GM12878 (cell line): ENCODE measurements at regions not wholly inside any gene's neighbourhood (a gene's known extent, or its start where the extent isn't known, plus 50 kb on each side); places are given as distances from the start of the nearest gene placed in this dataset.

ENCODE experiments used
- ATAC-seq: fragments of 200-7000 bp; cut with Tn5 transposase; 3 replicates; pipeline ENCODE4 v1.9.1; 2020; ENCODE audit warnings: mild to moderate bottlenecking, moderate library complexity
- BruUV-seq: library from RNA; stranded (reverse); fragments of 400-500 nt; replicated peaks from 2 replicates; lab custom pipeline; 2021; lab: Mats Ljungman, UMichigan
- CTCF ChIA-PET: fragments of 300-600 bp; sonication (Branson Sonifier 250); formaldehyde crosslinking; extraction: SDS; loops from one replicate; lab custom pipeline; 2021; ENCODE audit warnings: inconsistent platforms; lab: Yijun Ruan, JAX
- POLR2A ChIA-PET: fragments of 350-600 bp; formaldehyde crosslinking; extraction: SDS; loops from one replicate; lab custom pipeline; 2021; ENCODE audit warnings: inconsistent platforms; lab: Charles Lee
- RAD21 ChIA-PET: fragments of 300-600 bp; sonication (Branson Sonifier 250); formaldehyde crosslinking; loops from one replicate; lab custom pipeline; 2023; ENCODE audit warnings: antibody characterized with exemption; ENCODE audit not compliant: unreplicated experiment; lab: Charles Lee
- SMC1A ChIA-PET: fragments of 300-600 bp; sonication (Branson Sonifier 250); formaldehyde crosslinking; loops from one replicate; lab custom pipeline; 2023; ENCODE audit not compliant: unreplicated experiment, uncharacterized antibody; lab: Charles Lee
- DNase-seq: peaks from one replicate; pipeline ENCODE4 v3.0.0-alpha.2; 2011; ENCODE audit warnings: low read depth, low spot score
- FAIRE-seq: peaks from 3 replicates; lab custom pipeline; 2011; peaks lifted over from hg19 to GRCh38; lab: Jason Lieb, UNC
- H2AFZ ChIP-seq: 2 replicates; pipeline ENCODE4 v1.6.0; 2011; ENCODE audit warnings: low read depth, low read length, control low read depth; ENCODE audit not compliant: control insufficient read depth
- H3K27ac ChIP-seq: 2 replicates; pipeline ENCODE4 v1.5.1; 2011; ENCODE audit warnings: control low read depth; ENCODE audit not compliant: control insufficient read depth, insufficient read depth
- H3K27me3 ChIP-seq, 2 experiments: replicated peaks in 1 of 2; 2 replicates each; pipeline versions ENCODE4 v1.6.0 to v1.6.1; 2011; ENCODE audit warnings: low read length in 1 of 2; ENCODE audit not compliant: control insufficient read depth in 2 of 2, insufficient read depth in 2 of 2
- H3K36me3 ChIP-seq, 2 experiments: 2 replicates each; pipeline ENCODE4 v1.5.1; 2011; ENCODE audit warnings: low read length in 1 of 2; ENCODE audit not compliant: control insufficient read depth in 2 of 2, insufficient read depth in 2 of 2
- H3K4me1 ChIP-seq: 2 replicates; pipeline ENCODE4 v1.6.1; 2011; ENCODE audit warnings: mild to moderate bottlenecking, low read length, moderate library complexity, mixed read lengths; ENCODE audit not compliant: control insufficient read depth, insufficient read depth
- H3K4me2 ChIP-seq: 2 replicates; pipeline ENCODE4 v1.6.0; 2011; ENCODE audit warnings: control low read depth; ENCODE audit not compliant: control insufficient read depth, insufficient read depth
- H3K4me3 ChIP-seq: fragments of 200-600 bp; sonication (generic); 2 replicates; pipeline ENCODE4 v1.5.1; 2016
- H3K79me2 ChIP-seq: 2 replicates; pipeline ENCODE4 v1.6.0; 2011; ENCODE audit warnings: low read length; ENCODE audit not compliant: control insufficient read depth, insufficient read depth
- H3K9ac ChIP-seq: 2 replicates; pipeline ENCODE4 v1.8.0; 2011; ENCODE audit warnings: low read length, control low read depth, mixed read lengths; ENCODE audit not compliant: control insufficient read depth, insufficient read depth
- H3K9me3 ChIP-seq: replicated peaks from 3 replicates; pipeline ENCODE4 v1.5.1; 2011; ENCODE audit warnings: mild to moderate bottlenecking, low read length; ENCODE audit not compliant: control insufficient read depth, insufficient read depth
- H4K20me1 ChIP-seq: 2 replicates; pipeline ENCODE4 v1.6.0; 2011; ENCODE audit not compliant: control insufficient read depth, insufficient read depth
- ATF3 ChIP-seq: IDR thresholded peaks from 2 replicates; pipeline ENCODE4 v1.6.1; 2011; ENCODE audit warnings: low read depth, mild to moderate bottlenecking, low read length, moderate library complexity, borderline replicate concordance; ENCODE audit errors: extremely low read depth
- BACH1 ChIP-seq: fragments of 450-650 bp; IDR thresholded peaks from 2 replicates; pipeline ENCODE4 v1.6.1; 2017; ENCODE audit warnings: mild to moderate bottlenecking, borderline replicate concordance
- BCLAF1 ChIP-seq: fragments of 450-650 bp; IDR thresholded peaks from 2 replicates; pipeline ENCODE4 v1.6.1; 2017; ENCODE audit warnings: antibody characterized with exemption, mild to moderate bottlenecking, moderate library complexity
- BMI1 ChIP-seq: fragments of 450-650 bp; IDR thresholded peaks from 2 replicates; pipeline ENCODE4 v1.6.1; 2016; ENCODE audit warnings: mild to moderate bottlenecking, moderate library complexity, borderline replicate concordance
- CEBPZ ChIP-seq: fragments of 150-350 bp; IDR thresholded peaks from 2 replicates; pipeline ENCODE4 v1.6.1; 2016; ENCODE audit warnings: low read depth, low read length
- E2F4 ChIP-seq: IDR thresholded peaks from 2 replicates; pipeline ENCODE4 v1.6.1; 2012; ENCODE audit warnings: low read depth, low read length, improper control_type of control experiment
- KDM1A ChIP-seq: fragments of 200-600 bp; sonication (generic); IDR thresholded peaks from 2 replicates; pipeline ENCODE4 v1.6.1; 2016; ENCODE audit warnings: borderline replicate concordance
- LARP7 ChIP-seq: fragments of 450-650 bp; IDR thresholded peaks from 2 replicates; pipeline ENCODE4 v1.6.1; 2017; ENCODE audit warnings: mild to moderate bottlenecking
- MEF2B ChIP-seq: fragments of 450-650 bp; IDR thresholded peaks from 2 replicates; pipeline ENCODE4 v1.6.1; 2018; ENCODE audit warnings: mild to moderate bottlenecking, moderate library complexity; ENCODE audit not compliant: partially characterized antibody, poor library complexity, severe bottlenecking
- POLR2A ChIP-seq: IDR thresholded peaks from 2 replicates; pipeline ENCODE4 v1.6.1; 2011; ENCODE audit warnings: low read depth, mild to moderate bottlenecking, low read length
- ZNF207 ChIP-seq: fragments of 450-650 bp; IDR thresholded peaks from 2 replicates; pipeline ENCODE4 v1.6.1; 2014; ENCODE audit warnings: antibody characterized with exemption, mild to moderate bottlenecking, borderline replicate concordance
- ZNF384 ChIP-seq: IDR thresholded peaks from 2 replicates; pipeline ENCODE4 v1.6.1; 2012; ENCODE audit warnings: low read depth, mild to moderate bottlenecking, low read length, improper control_type of control experiment, borderline replicate concordance
- ZNF622 ChIP-seq: fragments of 450-650 bp; IDR thresholded peaks from 2 replicates; pipeline ENCODE4 v1.6.1; 2017; ENCODE audit warnings: mild to moderate bottlenecking, inconsistent platforms
- WGBS: methylation state at CpG from one replicate; pipeline ENCODE4 v1.1.6; 2016; ENCODE audit warnings: low lambda C conversion rate; ENCODE audit not compliant: insufficient replicate concordance, insufficient coverage; ENCODE audit errors: missing lambda C conversion rate; 5-methylcytosine and 5-hydroxymethylcytosine counted together
- in situ Hi-C: fragments of 300-500 bp; cut with MboI; formaldehyde crosslinking; loops from 9 replicates; pipeline ENCODE4 v1.14.3; 2018; ENCODE audit warnings: mixed read lengths
- intact Hi-C: fragments of 100-400 bp; cut with micrococcal nuclease; formaldehyde crosslinking; loops from one replicate; pipeline ENCODE4 v1.14.2; 2022; ENCODE audit not compliant: unreplicated experiment
- TF ChIP-seq, protein P1 (sequence below): fragments of 450-650 bp; IDR thresholded peaks from 2 replicates; pipeline ENCODE4 v1.6.1; 2017; ENCODE audit warnings: mild to moderate bottlenecking, low read depth, inconsistent platforms; ENCODE audit not compliant: poor library complexity, severe bottlenecking

GRCh38 chr9:119677811-119678505 is 308.7 kb upstream of the BRINP1 start:
- CTCF ChIA-PET = no interaction called here
- no peaks in the 10 kb centered on the region for H3K9me3 ChIP-seq
- intact Hi-C loops (no loop called here), in situ Hi-C loops (no loop called here)
- RAD21 ChIA-PET = no interaction called here
- no peaks in the 10 kb centered on the region for H3K79me2 ChIP-seq
- no peaks in the 10 kb centered on the region for H3K4me1 ChIP-seq
- H2AFZ ChIP-seq = no peak overlapping the region
- POLR2A ChIA-PET = no interaction called here
- no peak overlapping the region for H3K4me2 ChIP-seq
- no peaks in the 10 kb centered on the region for H3K36me3 ChIP-seq
- H4K20me1 ChIP-seq = no peaks in the 10 kb centered on the region
- H3K27me3 ChIP-seq = no peaks in the 10 kb centered on the region
- no peak overlapping the region for H3K27ac ChIP-seq
- ATAC-seq (no peak), DNase-seq (no peak), FAIRE-seq (no peak)
- no peak overlapping the region for H3K9ac ChIP-seq
- H3K4me3 ChIP-seq = no peak overlapping the region
- BruUV-seq = no TSS peak
- 20% methylated on average over 7 of the region's 7 CpGs for WGBS
- SMC1A ChIA-PET = no interaction called here
- no peak for TF ChIP-seq KDM1A
- no peak for TF ChIP-seq ZNF622
- no peak for TF ChIP-seq CEBPZ
- TF ChIP-seq LARP7 = no peak
- TF ChIP-seq MEF2B = no peak
- TF ChIP-seq, protein P1, sequence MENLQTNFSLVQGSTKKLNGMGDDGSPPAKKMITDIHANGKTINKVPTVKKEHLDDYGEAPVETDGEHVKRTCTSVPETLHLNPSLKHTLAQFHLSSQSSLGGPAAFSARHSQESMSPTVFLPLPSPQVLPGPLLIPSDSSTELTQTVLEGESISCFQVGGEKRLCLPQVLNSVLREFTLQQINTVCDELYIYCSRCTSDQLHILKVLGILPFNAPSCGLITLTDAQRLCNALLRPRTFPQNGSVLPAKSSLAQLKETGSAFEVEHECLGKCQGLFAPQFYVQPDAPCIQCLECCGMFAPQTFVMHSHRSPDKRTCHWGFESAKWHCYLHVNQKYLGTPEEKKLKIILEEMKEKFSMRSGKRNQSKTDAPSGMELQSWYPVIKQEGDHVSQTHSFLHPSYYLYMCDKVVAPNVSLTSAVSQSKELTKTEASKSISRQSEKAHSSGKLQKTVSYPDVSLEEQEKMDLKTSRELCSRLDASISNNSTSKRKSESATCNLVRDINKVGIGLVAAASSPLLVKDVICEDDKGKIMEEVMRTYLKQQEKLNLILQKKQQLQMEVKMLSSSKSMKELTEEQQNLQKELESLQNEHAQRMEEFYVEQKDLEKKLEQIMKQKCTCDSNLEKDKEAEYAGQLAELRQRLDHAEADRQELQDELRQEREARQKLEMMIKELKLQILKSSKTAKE = no peak
- TF ChIP-seq BCLAF1 = no peak
- no peak for TF ChIP-seq ATF3
- TF ChIP-seq E2F4 = no peak
- no peak for TF ChIP-seq ZNF384
- no peak for TF ChIP-seq ZNF207
- no peak for TF ChIP-seq BACH1
- TF ChIP-seq BMI1 = no peak
- no peak for TF ChIP-seq POLR2A
